ENCODE measurements at regions not wholly inside any gene's neighbourhood (a gene's known extent, or its start where the extent isn't known, plus 50 kb on each side); places are given as distances from the start of the nearest gene placed in this dataset.
"Not testable (repeated sequence)": the region's sequence is repeated elsewhere in the genome, so short reads cannot be mapped to it uniquely, and the experiment has no call there.

DNA sequence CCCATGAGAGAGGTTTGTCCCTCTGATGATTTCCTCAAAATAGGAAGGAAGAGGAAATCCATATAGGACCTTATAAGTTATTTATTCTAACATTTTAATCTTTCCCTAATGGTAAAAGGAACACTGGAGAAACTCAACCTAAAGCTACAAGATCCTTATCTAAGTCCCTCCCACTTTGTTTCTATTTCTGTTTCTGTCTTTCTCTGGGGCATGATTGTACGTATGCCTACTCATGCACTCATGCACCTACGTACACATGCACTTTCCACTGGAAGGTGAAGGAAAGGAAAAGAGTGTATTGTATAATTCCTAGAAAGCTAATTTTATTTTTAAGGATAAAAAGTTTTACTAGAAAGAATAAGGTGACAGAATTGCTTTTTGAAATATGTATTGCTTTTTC lies 125.0 kb downstream of the RAB38 start:
- Histone ChIP-seq H3K9ac (ENCODE audit: low read length) (no peak overlapping the region), H4K20me1 (ENCODE audit: insufficient read depth, low read length) (no peaks in the 10 kb centered on the region), H3K4me3 (ENCODE audit: insufficient read depth, low read depth, low read length) (no peak overlapping the region), H3K36me3 (ENCODE audit: insufficient read depth, low read length) (no peaks in the 10 kb centered on the region), H3K79me2 (ENCODE audit: insufficient read depth, low read length) (no peaks in the 10 kb centered on the region), H3K4me2 (ENCODE audit: low read length) (no peak overlapping the region), H3K27me3 (ENCODE audit: insufficient read depth, low read length) (no peaks in the 10 kb centered on the region), H3K27ac (ENCODE audit: low read depth, low read length) (no peak overlapping the region), H3K9me3 (ENCODE audit: insufficient read depth, low read depth, low read length) (no peaks in the 10 kb centered on the region), H3K4me1 (ENCODE audit: insufficient read depth, low read length) (no peaks in the 10 kb centered on the region), H2AFZ (ENCODE audit: low read depth, low read length) (no peak overlapping the region)
- Mint-ChIP-seq H3K4me3 (ENCODE audit: unreplicated experiment) (no peak overlapping the region), H3K27me3 (ENCODE audit: low read depth, unreplicated experiment) (no peaks in the 10 kb centered on the region), H3K27ac (ENCODE audit: unreplicated experiment) (no peak overlapping the region), H3K9me3 (ENCODE audit: unreplicated experiment) (no peaks in the 10 kb centered on the region), H3K4me1 (ENCODE audit: low read depth, unreplicated experiment) (peaks cover 7% of the 10 kb centered on the region), H3K36me3 (ENCODE audit: low read depth, unreplicated experiment) (no peaks in the 10 kb centered on the region)
- no peak for FAIRE-seq
- DNase-seq (ENCODE audit: low read depth), result no peak
- no peak for TF ChIP-seq EZH2 (IDR thresholded peaks at IDR 0.05; ENCODE audit: insufficient read depth, low read length)
- TF ChIP-seq, protein P1, sequence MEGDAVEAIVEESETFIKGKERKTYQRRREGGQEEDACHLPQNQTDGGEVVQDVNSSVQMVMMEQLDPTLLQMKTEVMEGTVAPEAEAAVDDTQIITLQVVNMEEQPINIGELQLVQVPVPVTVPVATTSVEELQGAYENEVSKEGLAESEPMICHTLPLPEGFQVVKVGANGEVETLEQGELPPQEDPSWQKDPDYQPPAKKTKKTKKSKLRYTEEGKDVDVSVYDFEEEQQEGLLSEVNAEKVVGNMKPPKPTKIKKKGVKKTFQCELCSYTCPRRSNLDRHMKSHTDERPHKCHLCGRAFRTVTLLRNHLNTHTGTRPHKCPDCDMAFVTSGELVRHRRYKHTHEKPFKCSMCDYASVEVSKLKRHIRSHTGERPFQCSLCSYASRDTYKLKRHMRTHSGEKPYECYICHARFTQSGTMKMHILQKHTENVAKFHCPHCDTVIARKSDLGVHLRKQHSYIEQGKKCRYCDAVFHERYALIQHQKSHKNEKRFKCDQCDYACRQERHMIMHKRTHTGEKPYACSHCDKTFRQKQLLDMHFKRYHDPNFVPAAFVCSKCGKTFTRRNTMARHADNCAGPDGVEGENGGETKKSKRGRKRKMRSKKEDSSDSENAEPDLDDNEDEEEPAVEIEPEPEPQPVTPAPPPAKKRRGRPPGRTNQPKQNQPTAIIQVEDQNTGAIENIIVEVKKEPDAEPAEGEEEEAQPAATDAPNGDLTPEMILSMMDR (IDR thresholded peaks at IDR 0.05; ENCODE audit: insufficient read depth, low read depth, low read length), result no peak

GRCh38 chr11:88045288-88045687 lies 130.0 kb downstream of the RAB38 start:
- H3K9me3 Mint-ChIP-seq (ENCODE audit: unreplicated experiment); H3K4me1 ChIP-seq (ENCODE audit: insufficient read depth, low read length); H3K79me2 ChIP-seq (ENCODE audit: insufficient read depth, low read length); H3K4me3 ChIP-seq (ENCODE audit: insufficient read depth, low read depth, low read length); H3K9ac ChIP-seq (ENCODE audit: low read length); H3K9me3 ChIP-seq (ENCODE audit: insufficient read depth, low read depth, low read length); H3K4me2 ChIP-seq (ENCODE audit: low read length); H3K27me3 Mint-ChIP-seq (ENCODE audit: low read depth, unreplicated experiment); H2AFZ ChIP-seq (ENCODE audit: low read depth, low read length); H3K27me3 ChIP-seq (ENCODE audit: insufficient read depth, low read length); FAIRE-seq; DNase-seq (ENCODE audit: low read depth); H3K4me1 Mint-ChIP-seq (ENCODE audit: low read depth, unreplicated experiment); H3K4me3 Mint-ChIP-seq (ENCODE audit: unreplicated experiment); H3K36me3 ChIP-seq (ENCODE audit: insufficient read depth, low read length); H3K27ac Mint-ChIP-seq (ENCODE audit: unreplicated experiment); H3K27ac ChIP-seq (ENCODE audit: low read depth, low read length); H4K20me1 ChIP-seq (ENCODE audit: insufficient read depth, low read length); H3K36me3 Mint-ChIP-seq (ENCODE audit: low read depth, unreplicated experiment): not testable (repeated sequence)

DNA sequence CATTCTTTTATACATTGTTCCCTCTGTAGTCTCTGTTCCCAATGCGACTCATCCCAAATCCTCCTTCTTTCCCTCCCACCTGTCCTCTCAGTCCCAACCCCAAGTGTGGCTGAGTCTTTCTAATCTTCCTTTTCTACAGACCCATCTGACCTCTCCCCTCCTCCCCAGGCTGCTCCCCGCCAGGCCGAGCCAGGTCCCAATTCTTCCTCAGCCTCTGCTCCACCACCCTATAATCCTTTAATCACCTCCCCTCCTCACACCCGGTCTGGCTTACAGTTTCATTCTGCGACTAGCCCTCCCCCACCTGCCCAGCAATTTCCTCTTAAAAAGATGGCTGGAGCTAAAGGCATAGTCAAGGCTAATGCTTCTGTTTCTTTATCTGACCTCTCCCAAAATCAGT lies 130.6 kb downstream of the RAB38 start:
- H3K36me3 Mint-ChIP-seq (ENCODE audit: low read depth, unreplicated experiment); H3K4me1 ChIP-seq (ENCODE audit: insufficient read depth, low read length); H3K4me1 Mint-ChIP-seq (ENCODE audit: low read depth, unreplicated experiment); H3K36me3 ChIP-seq (ENCODE audit: insufficient read depth, low read length); H3K27me3 ChIP-seq (ENCODE audit: insufficient read depth, low read length); H3K4me2 ChIP-seq (ENCODE audit: low read length); DNase-seq (ENCODE audit: low read depth); H3K9me3 Mint-ChIP-seq (ENCODE audit: unreplicated experiment); H3K79me2 ChIP-seq (ENCODE audit: insufficient read depth, low read length); FAIRE-seq; H4K20me1 ChIP-seq (ENCODE audit: insufficient read depth, low read length); H3K9me3 ChIP-seq (ENCODE audit: insufficient read depth, low read depth, low read length); H3K27ac Mint-ChIP-seq (ENCODE audit: unreplicated experiment); H3K9ac ChIP-seq (ENCODE audit: low read length); H3K27ac ChIP-seq (ENCODE audit: low read depth, low read length); H3K4me3 Mint-ChIP-seq (ENCODE audit: unreplicated experiment); H3K27me3 Mint-ChIP-seq (ENCODE audit: low read depth, unreplicated experiment); H3K4me3 ChIP-seq (ENCODE audit: insufficient read depth, low read depth, low read length); H2AFZ ChIP-seq (ENCODE audit: low read depth, low read length): not testable (repeated sequence)

- Mint-ChIP-seq H3K27me3 (ENCODE audit: low read depth, unreplicated experiment) (peaks cover 6% of the 10 kb centered on the region), H3K9me3 (ENCODE audit: unreplicated experiment) (no peaks in the 10 kb centered on the region)
- H2AFZ ChIP-seq (ENCODE audit: low read depth, low read length), result no peak overlapping the region
Observed at GRCh38 chr11:88043149-88043548, 132.1 kb downstream of the RAB38 start.

More at GRCh38 chr11:88043149-88043548, 132.1 kb downstream of the RAB38 start:
- Mint-ChIP-seq H3K4me1 (ENCODE audit: low read depth, unreplicated experiment) (no peaks in the 10 kb centered on the region), H3K36me3 (ENCODE audit: low read depth, unreplicated experiment) (no peaks in the 10 kb centered on the region), H3K4me3 (ENCODE audit: unreplicated experiment) (no peak overlapping the region), H3K27ac (ENCODE audit: unreplicated experiment) (no peak overlapping the region)
- no peaks in the 10 kb centered on the region for H3K79me2 ChIP-seq (ENCODE audit: insufficient read depth, low read length)
- H3K9ac ChIP-seq (ENCODE audit: low read length), result no peak overlapping the region
- no peak overlapping the region for H3K4me2 ChIP-seq (ENCODE audit: low read length)
- no peaks in the 10 kb centered on the region for H4K20me1 ChIP-seq (ENCODE audit: insufficient read depth, low read length)
- no peaks in the 10 kb centered on the region for H3K4me1 ChIP-seq (ENCODE audit: insufficient read depth, low read length)
- no peaks in the 10 kb centered on the region for H3K36me3 ChIP-seq (ENCODE audit: insufficient read depth, low read length)
- no peak overlapping the region for H3K27ac ChIP-seq (ENCODE audit: low read depth, low read length)
- no peaks in the 10 kb centered on the region for H3K27me3 ChIP-seq (ENCODE audit: insufficient read depth, low read length)
- H3K9me3 ChIP-seq (ENCODE audit: insufficient read depth, low read depth, low read length), result no peaks in the 10 kb centered on the region
- DNase-seq (ENCODE audit: low read depth), result no peak
- TF ChIP-seq, protein P1 (IDR thresholded peaks at IDR 0.05; ENCODE audit: insufficient read depth, low read depth, low read length), result no peak
- TF ChIP-seq EZH2 (IDR thresholded peaks at IDR 0.05; ENCODE audit: insufficient read depth, low read length), result no peak
- H3K4me3 ChIP-seq (ENCODE audit: insufficient read depth, low read depth, low read length), result no peak overlapping the region
- FAIRE-seq, result no peak
